ENCODE measurements at regions not wholly inside any gene's neighbourhood (a gene's known extent, or its start where the extent isn't known, plus 50 kb on each side); places are given as distances from the start of the nearest gene placed in this dataset.

- ChIA-PET POLR2A (ENCODE audit: partially characterized antibody) (no interaction called here), CTCF (ENCODE audit: partially characterized antibody) (no interaction called here)
- Histone ChIP-seq H4K20me1 (replicated peaks in 1 of 2; ENCODE audit: control insufficient read depth in 1 of 2, insufficient read depth in 2 of 2, low read length in 2 of 2) (no peaks in the 10 kb centered on the region), H3K27ac (ENCODE audit: low read depth, low read length) (no peak overlapping the region), H3K27me3 (replicated peaks in 1 of 4; ENCODE audit: control insufficient read depth in 3 of 4, extremely low read depth in 1 of 4, insufficient read depth in 3 of 4, low read length in 3 of 4) (no peaks in the 10 kb centered on the region), H2BK12ac (ENCODE audit: low read depth, low read length) (no peak overlapping the region), H2BK15ac (ENCODE audit: low read length) (no peak overlapping the region), H4K5ac (ENCODE audit: insufficient read length, low read depth, low read length) (no peak overlapping the region), H2BK5ac (ENCODE audit: low read depth, low read length) (no peak overlapping the region), H3K14ac (ENCODE audit: insufficient read length) (no peak overlapping the region), H3K9ac (replicated peaks in 1 of 4; ENCODE audit: extremely low read depth in 1 of 4, low read depth in 3 of 4, low read length in 3 of 4) (no peak overlapping the region), H3K18ac (ENCODE audit: extremely low read depth, low read length) (no peak overlapping the region), H2BK120ac (replicated peaks; ENCODE audit: low read depth, low read length) (no peak overlapping the region), H2AK5ac (ENCODE audit: low read depth, low read length) (no peak overlapping the region), H3K56ac (replicated peaks; ENCODE audit: insufficient read length, low read depth, low read length) (no peak overlapping the region), H3K79me1 (ENCODE audit: low read depth, low read length) (no peaks in the 10 kb centered on the region), H3K36me3 (ENCODE audit: control insufficient read depth in 2 of 4, insufficient read depth in 4 of 4, low read length in 3 of 4) (no peaks in the 10 kb centered on the region), H3K4me1 (replicated peaks in 1 of 4; ENCODE audit: control insufficient read depth in 3 of 4, insufficient read depth in 4 of 4, low read length in 3 of 4) (peaks cover 0 to 2% (median 0%) of the 10 kb centered on the region in 4 experiments; a peak in 2 of 7 replicates), H3K23me2 (ENCODE audit: low read depth, low read length) (no peaks in the 10 kb centered on the region), H3K9me3 (ENCODE audit: insufficient read depth in 2 of 2, low read depth in 1 of 2, low read length in 1 of 2) (no peaks in the 10 kb centered on the region), H3K79me2 (ENCODE audit: control insufficient read depth in 1 of 2, insufficient read depth in 2 of 2, low read length in 2 of 2) (no peaks in the 10 kb centered on the region), H4K8ac (ENCODE audit: extremely low read depth, insufficient read depth, low read length) (no peak overlapping the region), H2AFZ (ENCODE audit: low read length) (peak overlapping the region; percentile 74; the same call in 1 of the 2 replicates), H3K4me3 (ENCODE audit: extremely low read depth in 1 of 4, insufficient read depth in 2 of 4, low read depth in 3 of 4, low read length in 4 of 4) (no peak overlapping the region), H4K91ac (replicated peaks; ENCODE audit: insufficient read length, low read length) (no peak overlapping the region), H3K4me2 (ENCODE audit: insufficient read depth in 1 of 2, low read depth in 2 of 2, low read length in 2 of 2) (no peak overlapping the region), H3K23ac (ENCODE audit: insufficient read length) (no peak overlapping the region), H2BK20ac (ENCODE audit: low read length) (no peak overlapping the region), H3K4ac (replicated peaks; ENCODE audit: insufficient read length, low read depth, low read length) (no peak overlapping the region)
- no peak for FAIRE-seq
- no peak for TF ChIP-seq BCL11A (IDR thresholded peaks at IDR 0.05; ENCODE audit: low read depth in 2 of 2, low read length in 2 of 2)
- TF ChIP-seq SUZ12 (IDR thresholded peaks at IDR 0.05; ENCODE audit: low read length): no peak
- TF ChIP-seq RBBP5 (IDR thresholded peaks at IDR 0.05; ENCODE audit: borderline replicate concordance, low read depth, low read length): no peak
- TF ChIP-seq CBX5 (IDR thresholded peaks at IDR 0.05; ENCODE audit: low read depth, low read length): no peak
- TF ChIP-seq ATF3 (IDR thresholded peaks at IDR 0.05; ENCODE audit: insufficient read depth, low read depth, low read length): no peak
- no peak for TF ChIP-seq SP1 (IDR thresholded peaks at IDR 0.05; ENCODE audit: low read depth, low read length)
- no peak for TF ChIP-seq GTF2F1 (IDR thresholded peaks at IDR 0.05; ENCODE audit: borderline replicate concordance, low read depth, low read length)
- TF ChIP-seq NRF1 (IDR thresholded peaks at IDR 0.05; ENCODE audit: low read depth, low read length): no peak
- TF ChIP-seq USF2 (IDR thresholded peaks at IDR 0.05; ENCODE audit: low read length): no peak
- WGBS, 2 experiments (ENCODE audit: extremely low coverage in 1 of 2, insufficient coverage in 1 of 2, insufficient read length in 1 of 2, insufficient replicate concordance in 2 of 2, low coverage in 1 of 2, low lambda C conversion rate in 2 of 2, missing lambda C conversion rate in 1 of 2): 87% methylated on average over 6 of the region's 6 CpGs; no CpG with 5 or more reads in 1 of the 2 experiments
- no peak for DNase-seq (ENCODE audit: low read depth in 1 of 2, low spot score in 2 of 2)
Observed at GRCh38 chr3:177512945-177513814, 315.9 kb upstream of the TBL1XR1 start.
